ENCODE measurements at regions not wholly inside any gene's neighbourhood (a gene's known extent, or its start where the extent isn't known, plus 50 kb on each side); places are given as distances from the start of the nearest gene placed in this dataset.

DNA sequence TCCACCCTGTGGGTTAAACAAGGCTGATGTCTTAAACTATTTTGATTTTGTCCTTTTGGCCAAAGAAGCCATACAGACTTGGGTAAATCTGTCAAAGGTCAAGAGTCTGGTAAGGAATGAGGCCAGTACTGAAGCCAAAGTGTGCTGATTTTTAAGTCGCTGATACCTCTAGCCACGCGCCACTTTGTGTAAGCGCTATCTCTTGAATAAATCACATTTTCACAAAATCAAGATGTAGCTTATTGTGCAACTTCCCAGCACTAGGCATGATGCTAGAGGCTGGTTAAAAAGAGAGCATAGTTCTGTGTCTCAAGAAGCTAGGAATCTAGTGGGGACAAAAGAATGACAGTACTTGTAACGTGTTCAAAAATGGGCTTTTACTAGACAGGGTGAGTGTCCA lies 510.6 kb upstream of the RAB6C start:
- DNase-seq (ENCODE audit: insufficient read length, low spot score) = no peak

GRCh38 chr2:129469389-129469788 lies 510.1 kb upstream of the RAB6C start:
- FAIRE-seq = no peak
- TF ChIP-seq PAX5 (IDR thresholded peaks at IDR 0.05; ENCODE audit: insufficient read depth, low read length, severe bottlenecking) = no peak
- no peak for TF ChIP-seq POU2F2 (IDR thresholded peaks at IDR 0.05; ENCODE audit: low read depth, low read length)
- TF ChIP-seq POLR2A (IDR thresholded peaks at IDR 0.05; ENCODE audit: low read depth, low read length) = no peak
- TF ChIP-seq SPI1 (IDR thresholded peaks at IDR 0.05; ENCODE audit: low read depth, low read length) = no peak
- no peak for TF ChIP-seq POLR2AphosphoS5 (IDR thresholded peaks at IDR 0.05; ENCODE audit: low read depth, low read length)
- TF ChIP-seq TAF1 (IDR thresholded peaks at IDR 0.05; ENCODE audit: low read depth, low read length) = no peak
- no peak for DNase-seq (ENCODE audit: insufficient read length, low spot score)

More for the DNA sequence above, 510.6 kb upstream of the RAB6C start:
- FAIRE-seq = no peak
- no peak for TF ChIP-seq POLR2A (IDR thresholded peaks at IDR 0.05; ENCODE audit: low read depth, low read length)
- TF ChIP-seq SPI1 (IDR thresholded peaks at IDR 0.05; ENCODE audit: low read depth, low read length) = no peak
- TF ChIP-seq TAF1 (IDR thresholded peaks at IDR 0.05; ENCODE audit: low read depth, low read length) = no peak
- no peak for TF ChIP-seq POLR2AphosphoS5 (IDR thresholded peaks at IDR 0.05; ENCODE audit: low read depth, low read length)
- TF ChIP-seq PAX5 (IDR thresholded peaks at IDR 0.05; ENCODE audit: insufficient read depth, low read length, severe bottlenecking) = no peak
- no peak for TF ChIP-seq POU2F2 (IDR thresholded peaks at IDR 0.05; ENCODE audit: low read depth, low read length)

DNA sequence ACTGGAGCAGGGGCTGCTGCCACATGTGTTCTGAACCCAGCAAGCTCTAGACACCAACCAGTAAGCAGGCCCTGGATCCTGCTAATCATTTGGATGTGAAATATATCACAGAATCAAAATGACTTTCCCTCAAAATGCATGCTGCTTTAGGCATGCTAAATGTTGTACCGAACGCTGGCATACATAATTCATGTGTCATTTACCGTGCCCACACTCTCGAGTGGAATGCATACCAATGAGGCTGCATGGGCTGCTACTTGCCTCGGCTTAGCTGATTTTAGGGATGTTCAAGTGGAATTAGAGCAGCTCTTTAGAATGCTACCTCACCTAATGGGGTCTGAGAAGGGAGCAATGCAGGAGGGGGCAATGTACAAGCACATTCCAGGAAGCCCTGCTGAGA lies 509.6 kb upstream of the RAB6C start:
- DNase-seq (ENCODE audit: insufficient read length, low spot score) = no peak
- TF ChIP-seq POLR2A (IDR thresholded peaks at IDR 0.05; ENCODE audit: low read depth, low read length) (no peak), POU2F2 (IDR thresholded peaks at IDR 0.05; ENCODE audit: low read depth, low read length) (no peak), SPI1 (IDR thresholded peaks at IDR 0.05; ENCODE audit: low read depth, low read length) (no peak), POLR2AphosphoS5 (IDR thresholded peaks at IDR 0.05; ENCODE audit: low read depth, low read length) (no peak), PAX5 (IDR thresholded peaks at IDR 0.05; ENCODE audit: insufficient read depth, low read length, severe bottlenecking) (no peak), TAF1 (IDR thresholded peaks at IDR 0.05; ENCODE audit: low read depth, low read length) (no peak)
- no peak for FAIRE-seq

DNA sequence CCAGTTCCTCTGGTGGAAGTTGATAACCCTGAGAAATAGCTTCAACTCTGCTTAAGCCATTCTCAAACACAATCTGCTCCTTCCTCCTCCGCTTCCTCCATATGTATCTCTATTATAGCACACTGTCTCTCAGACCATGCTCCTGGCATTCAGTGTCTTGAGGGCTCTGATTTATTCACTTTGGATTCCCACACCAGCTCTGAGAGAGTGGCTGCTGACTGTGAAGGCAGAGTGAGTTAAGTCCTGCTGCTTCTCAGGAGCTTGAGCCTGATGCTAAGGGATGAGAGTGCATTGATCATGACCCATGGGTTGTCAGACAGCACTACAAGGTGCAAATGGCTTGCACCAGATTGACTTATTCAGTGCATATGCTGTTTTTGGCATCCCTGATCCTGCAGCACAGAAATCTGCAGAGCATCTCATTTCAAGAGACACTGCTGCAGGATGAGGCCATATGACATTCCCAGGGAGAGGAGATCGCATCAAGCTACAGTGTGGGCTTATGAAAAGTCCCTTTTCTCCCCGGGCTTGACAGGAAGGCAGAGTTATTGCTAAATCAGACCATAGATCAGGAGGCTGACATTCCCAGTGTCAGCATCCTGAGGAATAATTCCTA lies 500.5 kb upstream of the RAB6C start:
- no peak for TF ChIP-seq PAX5 (IDR thresholded peaks at IDR 0.05; ENCODE audit: insufficient read depth, low read length, severe bottlenecking)
- TF ChIP-seq POLR2AphosphoS5 (IDR thresholded peaks at IDR 0.05; ENCODE audit: low read depth, low read length) = no peak
- no peak for TF ChIP-seq POLR2A (IDR thresholded peaks at IDR 0.05; ENCODE audit: low read depth, low read length)
- no peak for TF ChIP-seq POU2F2 (IDR thresholded peaks at IDR 0.05; ENCODE audit: low read depth, low read length)
- TF ChIP-seq TAF1 (IDR thresholded peaks at IDR 0.05; ENCODE audit: low read depth, low read length) = no peak
- TF ChIP-seq SPI1 (IDR thresholded peaks at IDR 0.05; ENCODE audit: low read depth, low read length) = no peak
- FAIRE-seq = no peak

DNA sequence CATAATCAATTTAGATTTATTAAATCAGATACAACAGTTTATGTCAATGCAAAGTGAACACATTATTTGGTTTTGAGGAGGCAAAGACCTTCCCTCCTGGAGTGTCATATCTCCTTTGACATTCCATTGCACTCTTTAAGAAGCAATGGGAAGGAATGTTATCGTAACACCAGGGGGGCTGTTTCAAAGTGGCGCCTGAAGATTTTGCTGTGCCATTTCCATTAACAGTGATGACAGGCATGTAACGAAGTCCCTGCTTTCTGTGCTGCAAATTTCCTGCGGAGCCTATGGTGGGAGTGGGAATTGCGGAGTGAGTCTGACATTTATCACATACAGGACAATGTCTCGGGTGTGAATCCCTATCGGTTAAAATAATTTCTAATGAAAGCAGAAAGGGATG lies 499.6 kb upstream of the RAB6C start:
- DNase-seq (ENCODE audit: insufficient read length, low spot score) (no peak), FAIRE-seq (no peak)
- no peak for TF ChIP-seq POU2F2 (IDR thresholded peaks at IDR 0.05; ENCODE audit: low read depth, low read length)
- no peak for TF ChIP-seq POLR2A (IDR thresholded peaks at IDR 0.05; ENCODE audit: low read depth, low read length)
- no peak for TF ChIP-seq SPI1 (IDR thresholded peaks at IDR 0.05; ENCODE audit: low read depth, low read length)
- no peak for TF ChIP-seq TAF1 (IDR thresholded peaks at IDR 0.05; ENCODE audit: low read depth, low read length)
- no peak for TF ChIP-seq POLR2AphosphoS5 (IDR thresholded peaks at IDR 0.05; ENCODE audit: low read depth, low read length)
- no peak for TF ChIP-seq PAX5 (IDR thresholded peaks at IDR 0.05; ENCODE audit: insufficient read depth, low read length, severe bottlenecking)

More for the DNA sequence above, 500.5 kb upstream of the RAB6C start:
- no peak for DNase-seq (ENCODE audit: insufficient read length, low spot score)

DNA sequence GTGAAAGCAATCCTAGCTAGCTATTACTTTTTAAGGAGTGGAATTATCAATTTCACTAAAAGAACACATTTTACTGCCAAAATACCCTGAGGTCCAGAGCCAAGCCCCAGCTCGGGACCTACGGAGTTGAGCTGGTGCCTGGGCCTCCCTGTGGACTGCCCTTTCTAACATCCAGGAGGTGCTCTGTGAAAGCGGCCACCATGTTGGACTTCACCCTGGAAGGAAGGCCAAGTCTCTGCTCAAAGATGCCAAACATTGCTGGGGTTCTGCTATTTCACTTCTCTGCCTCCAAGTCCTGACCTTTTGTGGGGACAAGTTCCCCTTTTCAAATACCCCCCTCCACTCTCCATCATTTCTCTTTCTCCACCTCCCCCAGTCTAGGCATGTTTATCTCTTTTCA lies 498.7 kb upstream of the RAB6C start:
- no peak for DNase-seq (ENCODE audit: insufficient read length, low spot score)
- TF ChIP-seq TAF1 (IDR thresholded peaks at IDR 0.05; ENCODE audit: low read depth, low read length) (no peak), POU2F2 (IDR thresholded peaks at IDR 0.05; ENCODE audit: low read depth, low read length) (no peak), SPI1 (IDR thresholded peaks at IDR 0.05; ENCODE audit: low read depth, low read length) (no peak), POLR2A (IDR thresholded peaks at IDR 0.05; ENCODE audit: low read depth, low read length) (no peak), POLR2AphosphoS5 (IDR thresholded peaks at IDR 0.05; ENCODE audit: low read depth, low read length) (no peak), PAX5 (IDR thresholded peaks at IDR 0.05; ENCODE audit: insufficient read depth, low read length, severe bottlenecking) (no peak)
- no peak for FAIRE-seq

- FAIRE-seq = no peak
- no peak for DNase-seq (ENCODE audit: insufficient read length, low spot score)
- TF ChIP-seq SPI1 (IDR thresholded peaks at IDR 0.05; ENCODE audit: low read depth, low read length) (no peak), TAF1 (IDR thresholded peaks at IDR 0.05; ENCODE audit: low read depth, low read length) (no peak), PAX5 (IDR thresholded peaks at IDR 0.05; ENCODE audit: insufficient read depth, low read length, severe bottlenecking) (no peak), POLR2A (IDR thresholded peaks at IDR 0.05; ENCODE audit: low read depth, low read length) (no peak), POU2F2 (IDR thresholded peaks at IDR 0.05; ENCODE audit: low read depth, low read length) (no peak), POLR2AphosphoS5 (IDR thresholded peaks at IDR 0.05; ENCODE audit: low read depth, low read length) (no peak)
These were observed 497.9 kb upstream of the RAB6C start for GRCh38 chr2:129481306-129482219.

- FAIRE-seq = no peak
- no peak for DNase-seq (ENCODE audit: insufficient read length, low spot score)
- TF ChIP-seq POLR2A (IDR thresholded peaks at IDR 0.05; ENCODE audit: low read depth, low read length) (no peak), TAF1 (IDR thresholded peaks at IDR 0.05; ENCODE audit: low read depth, low read length) (no peak), SPI1 (IDR thresholded peaks at IDR 0.05; ENCODE audit: low read depth, low read length) (no peak), POU2F2 (IDR thresholded peaks at IDR 0.05; ENCODE audit: low read depth, low read length) (no peak), PAX5 (IDR thresholded peaks at IDR 0.05; ENCODE audit: insufficient read depth, low read length, severe bottlenecking) (no peak), POLR2AphosphoS5 (IDR thresholded peaks at IDR 0.05; ENCODE audit: low read depth, low read length) (no peak)
These were observed 496.8 kb upstream of the RAB6C start for GRCh38 chr2:129482626-129483025.

GRCh38 chr2:129483366-129483765 lies 496.1 kb upstream of the RAB6C start:
- no peak for DNase-seq (ENCODE audit: insufficient read length, low spot score)
- FAIRE-seq = no peak
- TF ChIP-seq SPI1 (IDR thresholded peaks at IDR 0.05; ENCODE audit: low read depth, low read length) = peak; percentile 24; the same call in 1 of the 2 replicates
- no peak for TF ChIP-seq POLR2AphosphoS5 (IDR thresholded peaks at IDR 0.05; ENCODE audit: low read depth, low read length)
